ENCODE measurements at regions not wholly inside any gene's neighbourhood (a gene's known extent, or its start where the extent isn't known, plus 50 kb on each side); places are given as distances from the start of the nearest gene placed in this dataset.
"Not testable (repeated sequence)": the region's sequence is repeated elsewhere in the genome, so short reads cannot be mapped to it uniquely, and the experiment has no call there.

DNA sequence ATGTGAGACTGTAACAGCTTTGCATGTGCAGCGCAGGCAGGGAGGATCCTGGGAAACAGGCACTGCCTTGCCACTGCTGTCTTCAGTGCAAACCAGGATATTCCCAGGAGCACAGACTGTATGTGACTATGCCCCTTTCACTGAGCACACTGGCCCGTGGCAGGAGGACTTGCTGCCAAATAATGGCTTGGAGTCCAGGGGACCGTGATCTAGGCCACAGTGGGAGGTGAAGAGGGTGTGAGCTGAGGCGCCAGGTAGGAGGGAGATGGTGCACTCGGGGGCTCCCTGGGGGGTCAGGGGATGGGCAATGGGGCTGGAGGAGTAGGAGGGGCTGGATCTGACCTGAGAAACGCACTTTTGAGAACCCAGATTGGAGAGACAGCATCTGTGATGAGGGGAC, 193.4 kb upstream of the ZNF32 start:
- no peak for DNase-seq

DNA sequence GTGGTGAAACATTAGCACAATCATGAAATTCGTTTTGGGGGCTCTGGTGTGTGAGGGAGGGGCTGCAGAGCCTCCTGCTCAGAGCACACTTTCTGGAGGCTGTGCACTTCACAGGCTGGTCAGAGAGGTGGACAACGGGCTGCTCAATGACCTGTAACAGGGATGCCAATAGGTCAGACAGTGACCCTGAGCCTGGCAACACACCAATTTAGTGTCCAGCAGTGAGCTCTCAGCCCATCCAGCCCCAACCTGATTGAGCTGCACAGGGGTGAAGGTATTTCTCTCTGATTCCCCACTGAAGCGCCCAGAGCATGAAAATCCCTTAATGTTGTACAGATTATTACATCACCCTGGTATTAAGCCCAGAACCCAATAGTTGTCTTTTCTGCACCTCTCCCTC, 191.3 kb upstream of the ZNF32 start:
- no peak for DNase-seq

DNA sequence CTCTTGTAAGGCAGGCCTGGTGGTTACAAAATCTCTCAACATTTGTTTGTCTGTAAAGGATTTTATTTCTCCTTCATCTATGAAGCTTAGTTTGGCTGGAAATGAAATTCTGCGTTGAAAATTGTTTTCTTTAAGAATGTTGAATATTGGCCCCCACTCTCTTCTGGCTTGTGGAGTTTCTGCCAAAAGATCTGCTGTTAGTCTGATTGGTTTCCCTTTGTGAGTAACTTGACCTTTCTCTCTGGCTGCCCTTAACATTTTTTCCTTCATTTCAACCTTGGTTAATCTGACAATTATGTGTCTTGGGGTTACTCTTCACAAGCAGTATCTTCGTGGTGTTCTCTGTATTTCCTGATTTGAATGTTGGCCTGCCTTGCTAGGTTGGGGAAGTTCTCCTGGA, 186.1 kb upstream of the ZNF32 start:
- not testable (repeated sequence) for DNase-seq

DNA sequence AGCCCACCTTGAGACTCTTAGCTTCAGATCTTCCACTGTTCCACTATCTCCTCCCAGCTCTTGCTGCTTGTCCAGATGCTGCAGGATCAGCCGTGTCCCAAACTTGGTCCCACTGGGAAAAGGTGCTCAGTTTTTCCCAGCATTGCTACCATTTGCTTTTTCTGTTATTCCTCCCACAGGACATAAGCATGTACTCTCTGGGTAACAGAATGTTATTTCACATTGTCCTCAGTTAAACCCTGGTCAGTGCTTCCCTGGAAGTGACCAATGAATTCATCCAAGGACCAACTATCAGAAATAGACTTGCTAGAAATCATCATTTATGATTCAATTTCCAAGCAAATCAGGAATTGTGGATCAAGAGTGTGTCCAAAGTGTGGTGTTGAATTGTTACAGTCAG, 179.2 kb upstream of the ZNF32 start:
- no peak for DNase-seq

DNA sequence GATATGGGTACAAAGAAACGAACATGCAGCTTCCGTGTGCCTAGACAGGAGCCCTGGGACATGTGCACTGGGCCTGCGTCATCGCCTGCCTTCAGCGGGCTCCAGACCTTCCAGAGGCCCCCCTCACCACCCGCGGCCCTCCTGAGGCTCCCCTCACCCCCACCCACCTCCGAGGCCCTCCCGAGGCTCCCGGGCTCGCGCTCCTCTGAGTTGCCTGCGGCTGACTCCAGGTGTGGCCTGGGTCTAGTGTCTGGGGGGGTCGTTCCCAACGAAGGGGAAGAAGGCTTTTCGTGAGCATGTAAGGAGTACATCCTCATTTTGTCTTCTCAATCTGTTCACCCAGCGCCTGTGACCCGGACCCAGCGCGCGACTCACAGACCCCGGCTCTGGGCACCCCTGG, 177.3 kb upstream of the ZNF32 start:
- no peak for DNase-seq

DNA sequence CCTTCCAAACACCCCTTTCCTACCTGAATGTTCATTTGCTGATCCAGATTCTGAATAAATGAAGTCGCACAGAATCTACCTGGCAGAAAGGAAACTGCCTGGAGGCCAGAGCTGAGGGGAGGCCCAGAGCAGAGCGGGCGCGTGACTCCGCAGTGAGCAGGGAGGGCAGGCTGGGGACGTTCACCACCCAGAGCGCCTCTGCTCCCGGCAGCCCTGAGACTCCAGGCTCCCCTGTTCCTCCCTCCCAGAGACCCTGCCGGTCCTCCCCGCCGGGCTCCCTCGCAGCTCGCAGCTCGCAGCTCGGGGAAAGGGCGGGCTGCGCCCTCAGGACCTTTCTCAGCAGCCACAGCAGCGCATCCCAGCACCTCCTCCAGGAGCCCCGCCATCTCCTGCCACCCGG, 176.7 kb upstream of the ZNF32 start:
- no peak for DNase-seq

DNA sequence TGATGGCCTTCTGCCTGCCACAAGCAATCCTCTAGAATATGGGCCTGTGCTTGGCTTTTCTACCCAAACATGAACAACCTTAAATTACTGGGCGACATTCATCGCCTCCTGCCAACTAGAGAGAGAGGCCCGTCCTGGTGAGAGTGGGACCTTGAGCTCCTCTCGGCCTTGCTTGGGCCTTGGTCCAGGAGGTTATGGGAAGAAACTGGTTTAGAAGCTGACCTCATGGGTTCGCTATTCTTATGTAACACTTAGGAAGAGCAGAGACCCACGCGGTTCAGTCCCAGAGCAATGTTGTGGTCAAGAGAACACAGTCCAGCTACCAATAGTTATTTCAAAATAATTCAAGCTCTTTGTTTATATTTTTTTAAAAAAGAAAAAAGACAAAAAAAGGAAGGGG, 176.3 kb upstream of the ZNF32 start:
- no peak for DNase-seq

DNA sequence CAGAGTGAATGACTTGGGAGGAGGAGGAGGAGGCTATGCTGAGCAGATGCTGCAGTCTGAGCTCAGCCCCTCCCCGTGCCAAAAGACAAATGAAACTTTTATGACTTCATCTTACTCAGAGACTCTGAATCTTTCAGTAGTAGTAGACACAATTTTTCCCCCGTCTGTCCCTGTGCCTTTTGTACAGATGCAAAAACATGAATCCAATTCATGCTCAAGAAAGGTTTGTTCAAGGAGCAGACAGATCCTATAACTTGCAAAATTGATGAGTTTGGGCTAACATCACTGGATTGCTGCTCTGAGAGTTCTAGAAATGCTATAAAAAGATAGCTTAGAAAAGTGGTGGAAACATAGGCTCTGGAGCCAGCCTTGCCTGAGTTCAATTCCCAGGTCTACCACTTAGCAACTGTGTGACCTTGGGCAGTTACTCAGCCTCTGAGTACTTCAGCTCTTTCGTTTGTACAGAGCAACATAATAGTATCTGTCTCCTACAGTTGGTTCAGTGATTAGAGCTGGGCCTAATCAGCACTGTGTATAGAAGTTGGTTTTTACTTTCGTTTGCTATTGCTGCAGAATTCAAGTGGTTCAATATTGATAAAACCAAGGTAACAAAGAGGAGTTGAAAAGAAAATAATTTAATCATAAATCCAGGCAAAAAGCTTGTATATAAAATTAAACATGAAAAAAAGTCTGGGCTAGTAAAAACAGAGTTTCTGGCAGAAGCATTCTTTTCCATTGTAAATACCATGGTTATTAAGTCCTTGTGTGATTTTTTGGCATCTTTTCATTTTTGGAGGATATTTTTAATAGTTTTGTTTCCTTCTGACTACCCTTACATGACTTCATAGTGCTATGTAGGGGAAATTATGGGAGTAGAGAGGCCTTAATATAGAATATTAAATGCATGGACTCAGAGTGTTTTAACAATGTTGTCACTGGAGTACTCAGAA, 174.2 kb upstream of the ZNF32 start:
- DNase-seq = no peak

DNA sequence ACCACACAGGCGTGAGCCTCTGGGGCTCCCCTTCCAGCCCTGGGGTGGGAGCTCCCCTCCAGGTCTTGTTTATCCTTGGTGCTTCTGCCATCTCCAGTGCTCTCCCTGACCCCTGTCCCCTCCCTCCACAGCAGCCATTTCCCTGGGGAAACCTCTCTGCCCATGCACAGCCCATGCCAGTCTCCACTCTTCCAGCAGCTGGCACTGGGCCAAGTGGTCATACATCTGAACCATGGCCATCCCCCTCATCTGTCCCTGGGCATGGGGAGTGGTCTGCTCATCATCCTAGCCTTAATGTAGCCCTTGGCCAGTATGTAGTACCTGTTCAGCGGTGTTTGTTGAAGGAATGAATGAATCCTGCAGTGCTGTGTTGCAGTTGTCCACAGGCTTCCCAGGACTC, 172.4 kb upstream of the ZNF32 start:
- DNase-seq = no peak

DNA sequence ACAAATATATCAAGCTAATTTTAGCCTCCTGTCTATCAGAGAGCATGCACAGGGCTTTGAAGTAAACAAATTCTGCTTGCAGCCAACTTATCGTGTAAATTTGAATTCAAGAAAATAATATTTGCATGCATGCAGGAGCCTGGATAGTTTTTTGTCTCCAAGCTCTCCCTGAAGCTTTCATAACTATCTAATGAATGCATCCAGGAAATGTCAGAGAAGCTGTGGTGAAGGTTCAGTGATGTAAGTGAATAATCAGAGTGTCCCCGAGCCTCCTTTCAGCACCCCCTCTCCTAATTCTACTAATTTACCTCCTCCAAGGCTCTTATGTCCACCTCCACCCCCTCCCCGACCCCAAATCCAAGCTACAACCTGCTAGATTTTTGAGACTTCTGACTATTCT, 172.0 kb upstream of the ZNF32 start:
- DNase-seq = no peak

DNA sequence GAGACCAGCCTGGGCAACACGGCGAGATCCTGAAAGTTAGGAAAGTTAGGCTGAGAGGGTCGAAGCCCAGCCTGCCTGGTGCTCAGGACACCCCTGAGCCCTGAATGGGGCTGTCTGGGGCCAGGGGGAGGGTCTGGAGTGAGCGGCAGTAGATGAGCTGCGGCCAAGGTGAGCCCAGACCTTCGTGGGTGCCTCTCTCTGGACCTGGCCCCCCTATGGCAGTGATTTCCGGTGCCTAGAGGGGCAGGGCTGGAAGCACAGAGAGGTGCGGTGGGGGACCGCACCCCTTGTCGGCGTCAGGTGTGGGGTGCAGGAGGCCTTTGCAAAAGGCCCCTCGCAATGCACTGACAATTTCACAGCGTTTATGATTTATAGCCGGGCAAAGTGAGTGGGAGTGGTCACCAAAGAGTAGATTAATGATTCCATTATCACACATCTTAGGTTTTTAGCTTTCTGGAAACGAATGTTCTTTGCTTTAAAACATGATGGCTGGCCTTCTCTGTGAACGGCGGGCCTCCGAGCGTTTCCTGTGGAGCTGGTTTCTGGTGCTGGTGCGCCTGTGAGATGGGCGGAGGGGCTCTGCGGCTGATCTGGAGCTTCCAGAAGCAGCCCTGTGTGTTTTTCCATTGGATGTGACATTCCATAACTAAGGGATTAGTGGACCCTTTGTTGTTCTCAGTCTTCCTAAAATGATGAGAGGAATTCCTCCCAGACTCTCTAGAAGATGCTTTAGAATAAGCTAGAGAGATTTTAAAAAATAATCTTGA, 171.0 kb upstream of the ZNF32 start:
- no peak for DNase-seq

DNA sequence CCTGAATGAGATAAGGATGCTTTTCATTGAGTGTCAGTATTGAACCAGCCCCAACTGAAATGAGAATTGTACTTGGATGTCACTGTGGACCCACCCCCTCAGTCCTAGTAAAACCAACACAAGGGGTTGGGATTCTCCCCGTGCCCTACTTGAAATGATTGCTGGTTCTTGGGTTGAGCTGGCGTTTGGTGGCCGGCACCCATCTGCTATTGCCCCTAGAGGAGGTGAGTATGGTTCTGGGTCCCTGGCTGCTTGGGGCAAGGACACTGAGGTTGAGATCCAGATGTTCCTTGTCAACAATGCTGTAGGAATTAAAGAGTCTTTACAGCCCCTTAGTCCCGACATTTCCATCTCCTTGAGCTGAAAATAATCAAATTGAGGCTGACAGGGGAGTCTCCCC, 170.0 kb upstream of the ZNF32 start:
- DNase-seq = no peak

DNA sequence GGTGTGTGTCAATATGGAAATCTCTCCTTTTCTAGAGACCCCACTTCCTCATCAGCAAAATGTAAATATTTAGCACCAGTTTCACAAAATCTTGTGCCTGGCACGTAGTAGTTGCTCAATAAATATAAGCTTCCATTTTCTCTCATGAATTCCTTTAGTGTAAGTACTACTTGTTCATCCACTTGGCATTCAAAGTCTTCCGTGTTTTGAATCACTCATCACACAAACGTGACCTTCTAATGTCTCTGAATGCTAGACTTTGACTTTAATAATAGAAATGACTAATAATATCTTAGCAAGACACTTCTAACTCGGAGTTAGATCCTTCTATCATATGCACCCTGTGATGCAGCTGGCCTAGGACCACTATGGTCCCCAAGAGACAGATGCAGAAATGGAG, 168.7 kb upstream of the ZNF32 start:
- no peak for DNase-seq

DNA sequence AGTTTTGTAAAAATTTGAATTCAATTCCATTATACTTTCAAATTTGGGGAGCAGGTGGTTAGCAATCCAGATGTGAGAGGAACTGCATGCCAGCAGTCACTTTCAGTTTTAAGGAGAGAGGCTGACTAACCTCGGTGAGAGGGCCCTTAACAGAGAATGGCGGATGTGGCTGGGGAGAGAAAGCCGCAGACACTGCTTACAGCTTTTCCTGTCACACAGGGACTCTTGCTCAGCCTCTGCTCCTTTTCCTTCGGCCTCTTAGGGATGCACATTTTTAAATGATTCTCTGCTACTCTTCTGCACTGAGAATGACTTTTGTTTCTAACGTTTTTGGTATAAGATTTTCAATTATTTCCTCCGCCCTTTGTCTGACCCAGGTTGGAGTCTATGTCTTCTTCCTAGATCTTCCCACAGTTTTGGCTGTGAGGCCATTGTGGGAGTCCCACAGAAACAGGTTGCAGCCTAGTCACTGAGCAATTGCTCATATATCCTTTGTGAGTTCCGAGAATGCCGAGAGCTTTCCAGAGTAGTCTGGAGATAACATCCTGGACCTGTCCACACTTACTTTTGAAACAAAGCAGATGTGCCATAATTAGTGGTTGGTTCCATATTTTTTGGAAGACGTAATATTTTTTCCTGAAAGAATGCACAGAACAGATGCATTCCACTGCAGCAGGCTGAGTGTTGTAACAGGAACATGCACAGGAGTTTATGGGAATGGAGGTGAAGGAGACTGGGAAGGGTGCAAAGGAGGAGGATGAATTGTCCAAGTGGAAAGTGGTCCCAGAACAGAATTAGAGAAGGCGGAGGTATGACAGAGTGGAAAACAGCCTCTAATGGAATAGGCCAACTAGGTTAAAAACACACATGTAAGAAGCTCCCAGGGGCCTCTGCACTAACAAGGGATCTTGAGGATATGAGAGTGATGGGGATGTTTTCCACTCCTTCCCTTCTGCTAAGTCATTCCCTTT, 168.0 kb upstream of the ZNF32 start:
- peak; percentile 74 to 78 for DNase-seq

DNA sequence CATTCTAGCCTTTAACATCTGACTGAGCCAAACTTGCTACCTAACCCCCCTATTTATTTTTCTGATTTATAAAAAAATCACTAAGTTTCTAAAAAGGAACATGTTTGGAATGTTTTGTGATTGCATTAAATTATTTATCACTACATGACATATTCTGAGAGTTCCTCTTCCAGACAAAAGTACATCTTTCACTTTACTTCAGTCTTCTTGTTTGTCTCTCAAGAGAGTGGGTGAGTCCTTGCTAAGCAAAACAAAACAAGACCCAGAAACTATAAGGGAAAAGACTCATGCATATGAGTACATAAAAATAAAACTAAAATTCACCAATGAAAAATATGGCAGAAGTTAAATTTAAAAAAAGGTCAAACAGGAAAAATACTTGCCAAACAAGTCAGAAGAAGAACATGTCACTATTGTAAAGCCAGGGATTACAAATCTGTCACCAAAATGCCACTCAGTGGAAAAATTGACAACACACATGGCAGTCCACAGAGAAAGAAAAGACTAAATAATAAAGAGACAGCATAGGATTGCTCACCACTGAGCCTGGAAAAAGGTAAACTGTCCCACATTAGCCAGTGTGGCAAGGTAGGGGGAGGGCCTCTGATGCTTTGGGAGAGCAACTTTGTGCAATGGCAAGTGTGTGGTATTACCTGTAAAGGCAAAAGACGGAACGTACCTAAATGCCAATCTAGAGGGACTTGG, 166.7 kb upstream of the ZNF32 start:
- no peak for DNase-seq

DNA sequence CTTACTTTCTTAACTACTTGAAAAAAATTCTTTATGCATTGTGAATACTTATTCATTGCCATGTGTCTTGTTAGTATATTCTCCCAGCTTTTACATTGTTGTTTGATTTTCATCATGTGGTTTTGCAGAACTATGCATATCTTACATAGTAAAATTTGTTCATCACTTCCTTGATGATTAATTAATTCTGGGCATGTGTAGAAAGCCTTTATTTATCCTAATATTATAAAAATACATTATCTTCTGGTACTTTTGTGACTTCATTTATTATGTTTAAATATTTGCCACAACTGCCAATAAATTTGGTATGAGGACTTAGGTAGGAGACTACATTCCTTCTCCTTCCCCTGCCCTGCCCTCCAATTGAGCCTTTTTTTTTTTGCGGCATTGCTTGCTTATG, 166.0 kb upstream of the ZNF32 start:
- no peak for DNase-seq

DNA sequence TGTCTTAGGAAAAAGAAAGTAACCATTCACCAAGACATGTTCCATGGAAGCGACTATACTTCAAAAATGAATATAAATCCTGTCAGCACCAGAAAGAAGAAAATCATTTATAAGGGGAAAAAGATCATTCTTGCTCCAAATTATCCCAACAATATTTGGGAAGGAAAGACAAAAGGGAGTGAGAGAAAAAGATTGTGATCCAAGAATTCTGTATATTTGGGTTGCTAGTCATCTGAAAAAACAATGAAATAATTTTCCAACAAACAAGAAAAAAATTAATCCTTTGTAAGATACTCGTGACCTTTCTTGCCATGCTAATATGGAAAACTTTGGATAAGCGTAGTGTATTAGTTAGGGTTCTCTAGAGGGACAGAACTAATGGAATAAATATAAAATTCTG, 163.2 kb upstream of the ZNF32 start:
- no peak for DNase-seq

DNA sequence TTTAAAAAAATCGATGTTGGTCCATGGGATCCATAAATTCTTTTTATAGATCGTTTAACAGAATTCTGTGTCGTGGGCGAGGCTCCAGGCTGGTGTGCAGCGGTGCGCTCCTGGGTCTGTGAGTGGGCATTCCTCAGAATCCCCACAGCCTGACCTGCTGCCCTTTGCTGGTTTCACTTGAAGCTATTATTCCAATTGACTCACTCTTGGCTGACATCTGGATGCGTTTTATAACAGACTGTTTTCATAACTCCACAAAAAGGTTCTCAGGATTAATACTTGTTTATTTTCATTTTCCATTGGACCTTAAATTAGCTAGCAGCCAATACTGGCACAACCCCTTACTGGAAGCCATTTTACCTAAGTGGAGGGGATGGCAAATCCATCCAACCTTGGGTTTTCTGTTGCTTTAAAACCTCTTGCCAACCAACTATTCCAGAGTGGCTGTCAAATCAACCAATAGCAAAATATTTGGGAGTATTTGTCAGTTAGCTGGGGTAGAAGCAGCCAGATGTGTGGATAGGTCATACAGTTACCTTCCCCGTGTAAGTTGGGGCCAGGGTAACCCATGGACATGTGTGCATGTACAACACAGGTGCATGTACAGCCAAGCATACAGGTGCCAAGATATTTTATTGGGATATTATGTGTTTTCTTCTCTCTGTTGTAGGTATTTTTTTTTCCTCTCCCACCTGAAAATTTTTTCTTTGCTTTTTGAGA, 160.7 kb upstream of the ZNF32 start:
- no peak for DNase-seq

DNA sequence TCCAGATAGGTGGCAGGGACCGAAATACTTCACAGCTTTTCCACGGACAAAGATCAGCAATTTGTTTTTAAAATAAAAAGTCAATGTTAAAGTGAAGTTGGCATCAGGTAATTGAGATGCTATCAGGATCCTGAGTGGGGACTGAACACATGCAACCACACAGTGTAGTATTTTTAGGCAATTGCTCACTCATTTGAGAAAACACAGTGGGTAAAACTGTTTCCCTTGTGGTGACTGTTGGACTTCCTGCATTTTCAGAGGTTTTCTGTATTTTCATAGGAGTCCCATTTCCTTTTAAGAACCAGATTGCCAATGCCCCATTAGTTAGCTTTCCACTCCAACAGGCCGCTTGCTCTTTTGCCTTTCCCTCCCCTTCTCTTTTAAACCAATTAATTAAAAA, 159.5 kb upstream of the ZNF32 start:
- DNase-seq = no peak

DNA sequence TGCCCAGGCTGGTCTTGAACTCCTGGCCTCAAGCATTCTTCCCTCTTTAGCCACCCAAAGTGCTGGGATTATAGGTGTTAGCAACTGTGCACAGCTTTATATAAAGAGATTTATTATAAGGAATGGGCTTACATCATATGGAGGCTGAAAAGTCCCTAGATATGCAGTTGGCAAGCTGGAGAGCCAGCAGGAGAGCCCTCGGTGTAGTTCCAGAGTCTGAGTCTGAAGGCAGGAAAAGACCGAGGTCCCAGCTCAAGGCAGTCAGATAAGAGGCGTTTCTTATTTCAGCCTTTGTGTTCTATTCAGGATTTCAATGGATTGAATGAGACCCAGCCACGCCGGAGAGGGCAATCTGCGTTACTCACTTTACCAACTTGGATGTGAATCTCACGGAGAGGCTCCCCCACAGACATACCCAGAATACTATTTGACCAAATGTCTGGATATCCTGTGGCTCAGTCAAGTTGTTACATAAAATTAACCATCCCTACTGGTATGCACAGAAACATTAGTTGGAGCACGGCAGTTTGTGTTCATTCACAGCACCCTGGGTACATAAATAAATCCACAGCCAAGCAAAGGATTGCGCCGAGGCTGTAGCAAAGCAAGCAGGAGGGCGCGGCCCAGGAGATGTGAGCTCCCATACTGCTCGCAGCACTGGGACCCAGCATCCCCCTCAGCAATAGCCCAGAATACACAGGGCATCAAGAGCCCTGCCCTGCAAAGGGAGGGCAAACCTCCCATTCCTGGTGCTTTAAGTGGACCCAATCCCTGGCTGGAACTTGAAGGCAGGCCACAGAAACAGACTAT, 158.4 kb upstream of the ZNF32 start:
- no peak for DNase-seq

DNA sequence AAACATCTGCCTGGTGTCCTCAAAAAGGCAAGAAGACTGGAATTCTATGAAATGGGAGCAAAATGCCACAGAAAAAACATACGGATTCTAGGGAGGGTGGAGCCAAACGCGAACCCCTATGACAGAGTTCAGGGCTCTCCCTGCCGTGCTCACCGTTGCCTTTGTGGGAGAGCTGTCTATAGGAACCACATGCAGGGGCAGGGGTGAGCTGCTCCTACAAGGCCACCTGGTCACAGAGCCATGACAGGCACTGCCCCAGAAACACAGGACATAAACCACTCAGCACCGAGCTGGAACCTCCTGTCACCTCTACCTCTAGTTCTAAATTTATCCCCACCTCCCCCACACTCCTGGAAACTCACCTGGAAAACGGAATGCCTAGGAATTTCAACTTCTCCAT, 155.1 kb upstream of the ZNF32 start:
- DNase-seq = no peak

Measured in activated T-cell treated with anti-CD3 and anti-CD28 coated beads, Interleukin-2, amount 50 U/mL, for 48 hours (primary cell).